Ascending aorta (tissue), 2 donors: ENCODE measurements at regions not wholly inside any gene's neighbourhood (a gene's known extent, or its start where the extent isn't known, plus 50 kb on each side); places are given as distances from the start of the nearest gene placed in this dataset.

Source experiments
- DNase-seq, 2 donors: peaks; one replicate each; pipeline ENCODE4 v3.0.0-alpha.2; 2019; ENCODE audit warnings: low spot score in 2 of 2
- H3K27ac ChIP-seq, 2 donors: fragments of 200-600 bp; sonication (generic); one replicate each; pipeline ENCODE4 v1.5.1; 2016 to 2017; ENCODE audit warnings: mild to moderate bottlenecking in 1 of 2
- H3K27me3 ChIP-seq: fragments of 200-600 bp; sonication (generic); one replicate; pipeline ENCODE4 v1.5.1; 2017
- H3K36me3 ChIP-seq, 2 donors: fragments of 200-600 bp; sonication (generic); one replicate each; pipeline ENCODE4 v1.5.1; 2016
- H3K4me1 ChIP-seq, 2 donors: fragments of 200-600 bp; sonication (generic); one replicate each; pipeline ENCODE4 v1.5.1; 2016 to 2017; ENCODE audit warnings: mild to moderate bottlenecking in 1 of 2
- H3K4me3 ChIP-seq, 2 donors: fragments of 200-600 bp; sonication (generic); one replicate each; pipeline ENCODE4 v1.5.1; 2016 to 2017; ENCODE audit warnings: mild to moderate bottlenecking in 1 of 2
- H3K9me3 ChIP-seq, 2 donors: fragments of 200-600 bp; sonication (generic); one replicate each; pipeline ENCODE4 v1.5.1; 2016
- intact Hi-C: fragments of 100-400 bp; cut with DNase I; formaldehyde crosslinking; loops from one replicate; pipeline ENCODE4 v1.15.1; 2023
- TF ChIP-seq, protein P1 (sequence below), 3 experiments: fragments of 200-600 bp in 2 of 3; fragments of 450-650 bp in 1 of 3; sonication (generic) in 2 of 3; IDR thresholded peaks; one replicate each; pipeline ENCODE4 v1.5.1; 2016 to 2019; ENCODE audit warnings: antibody characterized with exemption in 3 of 3, mild to moderate bottlenecking in 1 of 3, moderate library complexity in 1 of 3

DNA sequence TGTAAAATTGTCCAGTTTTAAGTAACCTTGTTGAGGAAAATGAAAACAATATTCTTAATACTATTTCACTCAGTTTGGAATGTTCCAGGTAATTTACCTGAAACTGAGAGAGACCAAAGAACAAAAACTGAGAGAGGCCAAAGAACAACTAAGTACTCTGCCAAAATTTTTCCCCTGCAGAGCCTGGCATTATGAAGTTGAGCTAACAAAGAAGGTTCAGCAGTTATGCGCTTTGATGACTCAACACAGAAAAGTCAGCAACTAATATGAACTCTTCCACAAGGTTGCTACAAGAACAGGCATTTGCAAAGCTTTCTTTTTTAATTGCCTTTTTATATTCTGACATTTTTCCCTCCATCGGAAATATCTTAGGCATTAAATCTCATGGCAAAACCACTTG is 270.9 kb downstream of the CHRM3 start:
- Histone ChIP-seq H3K36me3 (no peaks in the 10 kb centered on the region), H3K4me3 (no peak overlapping the region), H3K27ac (no peak overlapping the region), H3K4me1 (no peaks in the 10 kb centered on the region), H3K9me3 (no peaks in the 10 kb centered on the region), H3K27me3 (no peaks in the 10 kb centered on the region)
- TF ChIP-seq, protein P1, sequence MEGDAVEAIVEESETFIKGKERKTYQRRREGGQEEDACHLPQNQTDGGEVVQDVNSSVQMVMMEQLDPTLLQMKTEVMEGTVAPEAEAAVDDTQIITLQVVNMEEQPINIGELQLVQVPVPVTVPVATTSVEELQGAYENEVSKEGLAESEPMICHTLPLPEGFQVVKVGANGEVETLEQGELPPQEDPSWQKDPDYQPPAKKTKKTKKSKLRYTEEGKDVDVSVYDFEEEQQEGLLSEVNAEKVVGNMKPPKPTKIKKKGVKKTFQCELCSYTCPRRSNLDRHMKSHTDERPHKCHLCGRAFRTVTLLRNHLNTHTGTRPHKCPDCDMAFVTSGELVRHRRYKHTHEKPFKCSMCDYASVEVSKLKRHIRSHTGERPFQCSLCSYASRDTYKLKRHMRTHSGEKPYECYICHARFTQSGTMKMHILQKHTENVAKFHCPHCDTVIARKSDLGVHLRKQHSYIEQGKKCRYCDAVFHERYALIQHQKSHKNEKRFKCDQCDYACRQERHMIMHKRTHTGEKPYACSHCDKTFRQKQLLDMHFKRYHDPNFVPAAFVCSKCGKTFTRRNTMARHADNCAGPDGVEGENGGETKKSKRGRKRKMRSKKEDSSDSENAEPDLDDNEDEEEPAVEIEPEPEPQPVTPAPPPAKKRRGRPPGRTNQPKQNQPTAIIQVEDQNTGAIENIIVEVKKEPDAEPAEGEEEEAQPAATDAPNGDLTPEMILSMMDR (IDR thresholded peaks at IDR 0.05): no peak
- DNase-seq: no peak
- intact Hi-C loops: no loop called here

DNA sequence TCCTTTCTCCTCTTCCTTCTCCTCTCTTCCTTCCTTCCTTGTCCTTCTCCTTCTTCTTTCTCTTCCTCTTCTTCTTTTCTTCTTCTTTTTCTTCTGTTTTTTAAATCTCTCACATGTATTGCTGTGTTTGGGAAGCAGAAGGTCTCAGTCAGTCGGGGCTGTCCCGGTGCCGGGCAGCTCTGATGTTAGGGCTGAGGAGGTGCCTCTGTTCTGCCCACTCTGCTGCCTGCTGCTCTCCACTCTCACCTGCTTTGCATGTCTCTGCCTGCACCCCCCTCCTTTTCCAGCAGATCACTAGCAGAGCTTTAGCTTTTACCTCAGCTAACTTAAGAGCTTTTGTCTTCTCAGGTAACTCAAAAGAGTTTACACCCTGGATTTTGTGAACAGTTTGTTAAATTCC is 276.6 kb downstream of the CHRM3 start:
- TF ChIP-seq, protein P1 (IDR thresholded peaks at IDR 0.05): no peak
- no peaks in the 10 kb centered on the region for H3K36me3 ChIP-seq
- H3K27me3 ChIP-seq: no peaks in the 10 kb centered on the region
- no peak overlapping the region for H3K4me3 ChIP-seq
- no peak overlapping the region for H3K27ac ChIP-seq
- no peaks in the 10 kb centered on the region for H3K4me1 ChIP-seq
- intact Hi-C loops: no loop called here
- no peaks in the 10 kb centered on the region for H3K9me3 ChIP-seq
- DNase-seq: no peak

DNA sequence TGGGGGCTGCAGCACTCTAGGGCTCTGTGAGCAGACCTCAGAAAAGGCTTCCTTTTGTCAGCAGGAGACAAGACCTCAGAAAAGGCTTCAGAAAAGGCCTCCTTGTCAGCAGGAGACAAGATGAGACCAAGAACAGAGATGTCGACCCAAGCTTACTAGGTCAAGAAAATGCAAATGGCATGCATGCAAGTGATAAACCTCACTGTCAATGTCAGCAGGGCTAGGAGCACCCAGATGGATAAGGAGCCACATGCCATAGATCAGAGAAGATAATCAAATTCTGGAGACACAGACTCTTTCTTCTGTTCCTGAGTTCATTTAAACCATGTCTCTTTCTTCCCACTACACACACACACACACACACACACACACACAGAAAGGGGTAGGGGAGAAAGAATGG is 285.9 kb downstream of the CHRM3 start:
- no peak overlapping the region for H3K27ac ChIP-seq

DNA sequence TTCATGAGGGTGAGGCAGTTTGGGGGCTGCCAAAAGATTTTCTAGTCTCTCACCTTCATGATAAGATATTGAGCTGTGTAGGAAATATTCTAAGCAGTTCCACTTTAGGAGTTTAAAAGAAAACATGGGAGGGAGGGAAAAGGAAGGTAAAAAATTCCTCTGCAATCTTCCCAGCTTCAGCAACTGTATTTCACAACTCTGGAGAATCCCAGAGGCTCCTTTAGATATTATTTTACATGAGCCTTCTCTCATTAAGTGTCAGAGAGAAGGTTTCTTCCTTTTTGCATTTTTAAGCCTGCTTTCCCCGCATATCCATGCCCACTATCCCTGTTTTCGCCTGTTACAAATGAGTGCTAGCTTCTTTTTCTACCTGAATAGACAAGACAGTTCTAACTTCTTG is 289.4 kb downstream of the CHRM3 start:
- DNase-seq: no peak
- Histone ChIP-seq H3K27me3 (no peaks in the 10 kb centered on the region), H3K27ac (no peak overlapping the region), H3K4me3 (no peak overlapping the region), H3K36me3 (no peaks in the 10 kb centered on the region), H3K9me3 (no peaks in the 10 kb centered on the region), H3K4me1 (no peaks in the 10 kb centered on the region)
- intact Hi-C loops: no loop called here
- TF ChIP-seq, protein P1 (IDR thresholded peaks at IDR 0.05): no peak

More for the DNA sequence above, 285.9 kb downstream of the CHRM3 start:
- H3K4me3 ChIP-seq: no peak overlapping the region
- H3K27me3 ChIP-seq: no peaks in the 10 kb centered on the region
- intact Hi-C loops: no loop called here
- no peaks in the 10 kb centered on the region for H3K4me1 ChIP-seq
- DNase-seq: no peak
- TF ChIP-seq, protein P1 (IDR thresholded peaks at IDR 0.05): no peak
- no peaks in the 10 kb centered on the region for H3K9me3 ChIP-seq
- no peaks in the 10 kb centered on the region for H3K36me3 ChIP-seq

DNA sequence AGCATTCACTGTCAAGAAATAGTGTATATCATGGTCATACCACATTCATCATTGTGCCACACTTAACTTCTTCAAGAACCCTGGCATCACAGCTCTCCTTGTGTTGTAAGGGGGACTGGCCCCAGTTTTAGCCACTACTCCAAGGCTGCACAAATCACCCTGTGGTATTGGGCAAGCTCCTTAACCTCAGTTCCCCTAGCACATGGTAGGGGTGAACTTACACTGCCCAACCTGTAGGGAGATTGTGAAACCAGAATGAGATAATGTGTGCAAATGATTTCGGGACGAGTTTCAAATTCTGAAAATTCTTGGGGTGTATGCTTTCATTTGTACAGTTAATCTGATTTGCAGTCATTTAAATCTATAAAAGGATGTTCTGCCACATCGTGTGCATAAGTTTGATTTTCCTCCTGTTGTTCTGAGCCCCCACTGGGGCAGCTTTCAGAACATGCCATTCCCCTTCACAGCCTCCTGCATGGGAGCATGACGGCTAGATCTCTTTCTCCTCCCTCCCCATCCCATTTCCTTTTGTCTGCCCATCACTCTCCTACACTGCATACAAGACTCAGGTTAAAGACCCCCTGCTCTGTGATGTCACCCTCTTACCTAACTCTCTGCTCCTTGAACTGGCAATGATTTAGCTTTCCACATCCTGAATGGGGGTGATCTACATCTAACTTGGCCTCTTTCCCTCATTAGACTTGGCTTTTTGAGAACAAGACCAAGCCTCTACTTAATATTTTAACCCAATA is 290.3 kb downstream of the CHRM3 start:
- no peak overlapping the region for H3K4me3 ChIP-seq
- no peak for DNase-seq
- no peaks in the 10 kb centered on the region for H3K27me3 ChIP-seq
- H3K9me3 ChIP-seq: no peaks in the 10 kb centered on the region
- H3K36me3 ChIP-seq: no peaks in the 10 kb centered on the region
- TF ChIP-seq, protein P1 (IDR thresholded peaks at IDR 0.05): no peak
- H3K4me1 ChIP-seq: no peaks in the 10 kb centered on the region
- no peak overlapping the region for H3K27ac ChIP-seq
- intact Hi-C loops: no loop called here

DNA sequence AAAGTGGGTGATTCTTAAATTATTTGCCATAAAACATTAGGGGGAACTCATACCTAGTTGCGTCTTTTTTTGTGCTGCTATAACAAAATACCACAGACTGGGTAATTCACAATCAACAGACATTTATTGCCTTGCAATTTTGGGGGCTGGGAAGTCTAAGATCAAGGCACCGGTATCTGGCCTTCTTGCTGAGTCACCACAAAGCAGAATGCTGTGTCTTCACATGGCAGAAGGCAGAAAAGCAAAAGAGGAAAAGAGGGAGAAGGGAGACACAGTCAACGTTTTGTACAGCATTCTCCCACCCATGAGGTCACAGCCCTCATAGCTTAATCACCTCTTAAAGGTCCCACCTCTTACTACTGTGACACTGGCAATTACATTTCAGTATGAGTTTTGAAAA is 291.0 kb downstream of the CHRM3 start:
- H3K4me3 ChIP-seq: no peak overlapping the region
- H3K9me3 ChIP-seq: no peaks in the 10 kb centered on the region
- H3K27me3 ChIP-seq: no peaks in the 10 kb centered on the region
- no peak overlapping the region for H3K27ac ChIP-seq
- no peaks in the 10 kb centered on the region for H3K36me3 ChIP-seq
- TF ChIP-seq, protein P1 (IDR thresholded peaks at IDR 0.05): no peak
- intact Hi-C loops: no loop called here
- H3K4me1 ChIP-seq: no peaks in the 10 kb centered on the region
- DNase-seq: no peak
